WTC11 (cell line): ENCODE measurements at regions not wholly inside any gene's neighbourhood (a gene's known extent, or its start where the extent isn't known, plus 50 kb on each side); places are given as distances from the start of the nearest gene placed in this dataset.

ENCODE experiments used
- ATAC-seq: fragments of 200-7000 bp; cut with Tn5 transposase; 2 replicates; pipeline ENCODE4 v1.10.0; 2021; ENCODE audit warnings: mild to moderate bottlenecking, moderate library complexity
- CTCF ChIA-PET: fragments of 300-600 bp; sonication (Branson Sonifier 250); formaldehyde crosslinking; loops from one replicate; lab custom pipeline; 2021; ENCODE audit warnings: antibody characterized with exemption; lab: Charles Lee
- POLR2A ChIA-PET: fragments of 350-600 bp; sonication (Branson Sonifier 250); formaldehyde crosslinking; loops from one replicate; lab custom pipeline; 2021; ENCODE audit warnings: antibody characterized with exemption; lab: Charles Lee
- DNase-seq: peaks from one replicate; pipeline ENCODE4 v3.0.0; 2021; ENCODE audit warnings: low spot score
- H3K27ac Mint-ChIP-seq: 2 replicates; pipeline ENCODE4 v1.8.0; 2021; ENCODE audit warnings: mixed read lengths
- H3K27me3 Mint-ChIP-seq: 2 replicates; pipeline ENCODE4 v1.8.0; 2021; ENCODE audit warnings: low read depth, mild to moderate bottlenecking, moderate library complexity, mixed read lengths
- H3K36me3 Mint-ChIP-seq: 2 replicates; pipeline ENCODE4 v1.8.0; 2021; ENCODE audit warnings: mixed read lengths
- H3K4me1 Mint-ChIP-seq: 2 replicates; pipeline ENCODE4 v1.8.0; 2022; ENCODE audit warnings: mixed read lengths
- H3K4me3 Mint-ChIP-seq: 2 replicates; pipeline ENCODE4 v1.8.0; 2021; ENCODE audit warnings: mild to moderate bottlenecking, moderate library complexity, mixed read lengths
- H3K9me3 Mint-ChIP-seq: 2 replicates; pipeline ENCODE4 v1.8.0; 2021; ENCODE audit warnings: mixed read lengths
- AR ChIP-seq: fragments of 250-450 bp; sonication (Bioruptor Pico); IDR thresholded peaks from 2 replicates; pipeline ENCODE4 v1.9.0; 2021; ENCODE audit warnings: mild to moderate bottlenecking
- ARID4B ChIP-seq: sonication (generic); formaldehyde crosslinking; IDR thresholded peaks from 2 replicates; pipeline ENCODE4 v1.8.0; 2023; ENCODE audit warnings: missing genetic modification reagents, mild to moderate bottlenecking, borderline replicate concordance
- CREM ChIP-seq: sonication (generic); formaldehyde crosslinking; IDR thresholded peaks from 2 replicates; pipeline ENCODE4 v1.8.1; 2022; ENCODE audit warnings: mild to moderate bottlenecking, missing genetic modification reagents, moderate library complexity
- CTCF ChIP-seq: fragments of 200-600 bp; IDR thresholded peaks from 2 replicates; pipeline ENCODE4 v1.8.0; 2022; ENCODE audit warnings: antibody characterized with exemption
- ESRRA ChIP-seq: sonication (generic); formaldehyde crosslinking; IDR thresholded peaks from 2 replicates; pipeline ENCODE4 v1.8.1; 2022; ENCODE audit warnings: mild to moderate bottlenecking, missing genetic modification reagents, borderline replicate concordance
- MAX ChIP-seq: sonication (generic); formaldehyde crosslinking; IDR thresholded peaks from 2 replicates; pipeline ENCODE4 v1.8.0; 2022; ENCODE audit warnings: mild to moderate bottlenecking, missing genetic modification reagents
- MLX ChIP-seq: sonication (generic); formaldehyde crosslinking; IDR thresholded peaks from 2 replicates; pipeline ENCODE4 v1.8.1; 2023; ENCODE audit warnings: mild to moderate bottlenecking, missing genetic modification reagents, moderate library complexity
- NFYB ChIP-seq: sonication (generic); formaldehyde crosslinking; conservative IDR thresholded peaks from 2 replicates; pipeline ENCODE4 v1.8.0; 2022; ENCODE audit warnings: low read depth, missing genetic modification reagents
- NR1H2 ChIP-seq: sonication (generic); formaldehyde crosslinking; IDR thresholded peaks from 2 replicates; pipeline ENCODE4 v1.9.0; 2021; ENCODE audit warnings: mild to moderate bottlenecking, moderate library complexity, missing genetic modification reagents
- SMAD4 ChIP-seq: sonication (generic); formaldehyde crosslinking; IDR thresholded peaks from 2 replicates; pipeline ENCODE4 v1.8.0; 2022; ENCODE audit warnings: mild to moderate bottlenecking, missing genetic modification reagents
- TEAD1 ChIP-seq: sonication (generic); formaldehyde crosslinking; IDR thresholded peaks from 2 replicates; pipeline ENCODE4 v1.8.0; 2022; ENCODE audit warnings: mild to moderate bottlenecking, missing genetic modification reagents
- TEAD4 ChIP-seq: sonication (generic); formaldehyde crosslinking; IDR thresholded peaks from 2 replicates; pipeline ENCODE4 v1.8.0; 2022; ENCODE audit warnings: mild to moderate bottlenecking, missing genetic modification reagents
- USF2 ChIP-seq: sonication (generic); formaldehyde crosslinking; IDR thresholded peaks from 2 replicates; pipeline ENCODE4 v1.8.1; 2023; ENCODE audit warnings: mild to moderate bottlenecking, missing genetic modification reagents, moderate library complexity
- ZNF138 ChIP-seq: sonication (generic); formaldehyde crosslinking; conservative IDR thresholded peaks from 2 replicates; pipeline ENCODE4 v1.8.1; 2022; ENCODE audit warnings: mild to moderate bottlenecking, moderate library complexity, missing genetic modification reagents
- ZNF416 ChIP-seq: fragments of 250-450 bp; sonication (Bioruptor Pico); IDR thresholded peaks from 2 replicates; pipeline ENCODE4 v1.9.0; 2021; ENCODE audit warnings: mild to moderate bottlenecking, inconsistent platforms
- ZNF512 ChIP-seq: sonication (generic); formaldehyde crosslinking; IDR thresholded peaks from 2 replicates; pipeline ENCODE4 v1.8.1; 2022; ENCODE audit warnings: missing genetic modification reagents, borderline replicate concordance
- ZSCAN18 ChIP-seq: fragments of 250-450 bp; sonication (Bioruptor Pico); IDR thresholded peaks from 2 replicates; pipeline ENCODE4 v2.1.2; 2022; ENCODE audit warnings: mild to moderate bottlenecking, moderate library complexity

GRCh38 chr3:18787441-18787840 is 360.9 kb upstream of the KCNH8 start (continued):
- no peak for TF ChIP-seq NR1H2
- TF ChIP-seq MLX (CRISPR knock-in tag), result no peak
- TF ChIP-seq ZSCAN18 (CRISPR knock-in tag), result no peak

GRCh38 chr3:18786650-18787323 is 361.5 kb upstream of the KCNH8 start:
- Mint-ChIP-seq H3K4me3 (no peak overlapping the region), H3K36me3 (no peaks in the 10 kb centered on the region), H3K9me3 (no peaks in the 10 kb centered on the region), H3K27me3 (no peaks in the 10 kb centered on the region), H3K4me1 (no peaks in the 10 kb centered on the region), H3K27ac (peak overlapping the region; percentile 21; the same call in 1 of the 2 replicates)
- CTCF ChIA-PET, result no interaction called here
- POLR2A ChIA-PET, result no interaction called here
- DNase-seq (no peak), ATAC-seq (no peak)
- TF ChIP-seq USF2 (no peak), TEAD4 (CRISPR knock-in tag) (no peak), MAX (no peak), ZNF512 (CRISPR knock-in tag) (no peak), TEAD1 (no peak), AR (CRISPR knock-in tag) (no peak), ESRRA (CRISPR knock-in tag) (no peak), ZNF416 (CRISPR knock-in tag) (no peak)

- TF ChIP-seq CREM (CRISPR knock-in tag) (no peak), ARID4B (CRISPR knock-in tag) (no peak), ZNF138 (CRISPR knock-in tag) (no peak), CTCF (no peak), SMAD4 (CRISPR knock-in tag) (no peak), NFYB (CRISPR knock-in tag) (no peak)
- no peaks in the 10 kb centered on the region for H3K9me3 Mint-ChIP-seq
- H3K4me1 Mint-ChIP-seq, result peaks cover 14% of the 10 kb centered on the region
- H3K4me3 Mint-ChIP-seq, result no peak overlapping the region
- H3K36me3 Mint-ChIP-seq, result no peaks in the 10 kb centered on the region
- H3K27ac Mint-ChIP-seq, result no peak overlapping the region
- CTCF ChIA-PET, result no interaction called here
- H3K27me3 Mint-ChIP-seq, result no peaks in the 10 kb centered on the region
- DNase-seq (no peak), ATAC-seq (no peak)
- POLR2A ChIA-PET, result no interaction called here
Observed at GRCh38 chr3:18782191-18782590, 357.1 kb upstream of the SATB1 start.
